ENCODE measurements at regions not wholly inside any gene's neighbourhood (a gene's known extent, or its start where the extent isn't known, plus 50 kb on each side); places are given as distances from the start of the nearest gene placed in this dataset.

- ATAC-seq (ENCODE audit: low read depth) (no peak), DNase-seq (ENCODE audit: low spot score) (no peak)
- H3K36me3 ChIP-seq (ENCODE audit: low read depth): no peaks in the 10 kb centered on the region
- H3K27me3 ChIP-seq (ENCODE audit: insufficient read depth, poor library complexity, severe bottlenecking): no peaks in the 10 kb centered on the region
- H3K9me3 ChIP-seq (ENCODE audit: severe bottlenecking): no peaks in the 10 kb centered on the region
- H3K27ac ChIP-seq (ENCODE audit: poor library complexity, severe bottlenecking): no peak overlapping the region
- H3K4me3 ChIP-seq (ENCODE audit: severe bottlenecking): no peak overlapping the region
- H3K4me1 ChIP-seq (ENCODE audit: insufficient read depth, poor library complexity, severe bottlenecking): no peaks in the 10 kb centered on the region
- TF ChIP-seq, protein P1, sequence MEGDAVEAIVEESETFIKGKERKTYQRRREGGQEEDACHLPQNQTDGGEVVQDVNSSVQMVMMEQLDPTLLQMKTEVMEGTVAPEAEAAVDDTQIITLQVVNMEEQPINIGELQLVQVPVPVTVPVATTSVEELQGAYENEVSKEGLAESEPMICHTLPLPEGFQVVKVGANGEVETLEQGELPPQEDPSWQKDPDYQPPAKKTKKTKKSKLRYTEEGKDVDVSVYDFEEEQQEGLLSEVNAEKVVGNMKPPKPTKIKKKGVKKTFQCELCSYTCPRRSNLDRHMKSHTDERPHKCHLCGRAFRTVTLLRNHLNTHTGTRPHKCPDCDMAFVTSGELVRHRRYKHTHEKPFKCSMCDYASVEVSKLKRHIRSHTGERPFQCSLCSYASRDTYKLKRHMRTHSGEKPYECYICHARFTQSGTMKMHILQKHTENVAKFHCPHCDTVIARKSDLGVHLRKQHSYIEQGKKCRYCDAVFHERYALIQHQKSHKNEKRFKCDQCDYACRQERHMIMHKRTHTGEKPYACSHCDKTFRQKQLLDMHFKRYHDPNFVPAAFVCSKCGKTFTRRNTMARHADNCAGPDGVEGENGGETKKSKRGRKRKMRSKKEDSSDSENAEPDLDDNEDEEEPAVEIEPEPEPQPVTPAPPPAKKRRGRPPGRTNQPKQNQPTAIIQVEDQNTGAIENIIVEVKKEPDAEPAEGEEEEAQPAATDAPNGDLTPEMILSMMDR (IDR thresholded peaks at IDR 0.05; ENCODE audit: poor library complexity, severe bottlenecking): no peak
Measured at GRCh38 chr3:111323019-111323418, 219.0 kb upstream of the CD96 start.

DNA sequence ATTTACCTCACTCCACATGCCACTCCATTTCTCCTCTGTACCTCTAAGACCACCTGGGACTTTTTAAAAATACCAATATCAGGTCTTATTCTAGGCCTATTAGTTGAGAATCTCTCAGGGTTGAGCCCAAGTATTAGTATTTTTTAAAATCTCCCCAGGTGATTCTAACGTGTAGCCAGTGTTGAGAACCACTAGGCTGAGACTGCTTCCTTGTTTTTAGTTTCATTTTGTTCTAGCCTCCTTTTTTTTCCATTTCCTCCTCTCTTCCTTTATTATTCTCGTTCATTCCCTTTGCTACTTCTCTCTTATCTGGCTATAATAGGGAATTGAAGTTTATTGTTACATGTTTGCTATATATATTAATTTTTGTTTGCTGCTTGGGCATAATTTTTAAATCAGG, 217.8 kb upstream of the CD96 start:
- no peak for DNase-seq (ENCODE audit: low spot score)
- Histone ChIP-seq H3K4me1 (ENCODE audit: insufficient read depth, poor library complexity, severe bottlenecking) (no peaks in the 10 kb centered on the region), H3K4me3 (ENCODE audit: severe bottlenecking) (no peak overlapping the region)

DNA sequence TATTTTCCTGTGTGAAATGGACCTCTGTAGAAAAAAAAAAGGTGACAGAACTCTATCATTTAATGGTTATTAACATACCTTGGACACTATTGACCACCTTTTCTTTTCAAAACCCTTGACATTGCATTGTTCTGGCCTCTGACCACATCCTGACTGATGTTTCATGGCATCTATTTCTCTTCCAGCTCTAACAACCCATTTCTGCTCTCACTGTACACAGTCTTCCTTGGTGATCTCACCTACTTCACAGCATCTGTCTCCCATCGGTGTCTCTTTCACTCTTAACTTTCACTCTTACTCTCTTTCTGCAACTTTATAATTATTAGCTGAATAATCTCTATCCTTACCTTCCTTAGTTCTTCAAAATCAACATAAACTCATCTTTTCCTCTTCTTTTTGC, 217.4 kb upstream of the CD96 start:
- TF ChIP-seq, protein P1 (IDR thresholded peaks at IDR 0.05; ENCODE audit: poor library complexity, severe bottlenecking): no peak
- Histone ChIP-seq H3K4me1 (ENCODE audit: insufficient read depth, poor library complexity, severe bottlenecking) (no peaks in the 10 kb centered on the region), H3K4me3 (ENCODE audit: severe bottlenecking) (no peak overlapping the region), H3K27ac (ENCODE audit: poor library complexity, severe bottlenecking) (no peak overlapping the region), H3K9me3 (ENCODE audit: severe bottlenecking) (no peaks in the 10 kb centered on the region), H3K36me3 (ENCODE audit: low read depth) (no peaks in the 10 kb centered on the region), H3K27me3 (ENCODE audit: insufficient read depth, poor library complexity, severe bottlenecking) (no peaks in the 10 kb centered on the region)
- no peak for DNase-seq (ENCODE audit: low spot score)
- no peak for ATAC-seq (ENCODE audit: low read depth)

More for the DNA sequence above, 217.8 kb upstream of the CD96 start:
- H3K36me3 ChIP-seq (ENCODE audit: low read depth): no peaks in the 10 kb centered on the region
- TF ChIP-seq, protein P1 (IDR thresholded peaks at IDR 0.05; ENCODE audit: poor library complexity, severe bottlenecking): no peak
- ATAC-seq (ENCODE audit: low read depth): no peak
- H3K27ac ChIP-seq (ENCODE audit: poor library complexity, severe bottlenecking): no peak overlapping the region
- no peaks in the 10 kb centered on the region for H3K9me3 ChIP-seq (ENCODE audit: severe bottlenecking)
- H3K27me3 ChIP-seq (ENCODE audit: insufficient read depth, poor library complexity, severe bottlenecking): no peaks in the 10 kb centered on the region

- ATAC-seq (ENCODE audit: low read depth) (no peak), DNase-seq (ENCODE audit: low spot score) (no peak)
- TF ChIP-seq, protein P1 (IDR thresholded peaks at IDR 0.05; ENCODE audit: poor library complexity, severe bottlenecking): no peak
Measured at GRCh38 chr3:111325160-111325718, 216.8 kb upstream of the CD96 start.

GRCh38 chr3:111326144-111326995, 215.6 kb upstream of the CD96 start:
- DNase-seq (ENCODE audit: low spot score): no peak
- no peak for ATAC-seq (ENCODE audit: low read depth)
- Histone ChIP-seq H3K4me1 (ENCODE audit: insufficient read depth, poor library complexity, severe bottlenecking) (no peaks in the 10 kb centered on the region), H3K9me3 (ENCODE audit: severe bottlenecking) (no peaks in the 10 kb centered on the region), H3K36me3 (ENCODE audit: low read depth) (no peaks in the 10 kb centered on the region), H3K27me3 (ENCODE audit: insufficient read depth, poor library complexity, severe bottlenecking) (no peaks in the 10 kb centered on the region), H3K27ac (ENCODE audit: poor library complexity, severe bottlenecking) (no peak overlapping the region), H3K4me3 (ENCODE audit: severe bottlenecking) (no peak overlapping the region)
- TF ChIP-seq, protein P1 (IDR thresholded peaks at IDR 0.05; ENCODE audit: poor library complexity, severe bottlenecking): no peak

More at GRCh38 chr3:111325160-111325718, 216.8 kb upstream of the CD96 start:
- H3K27ac ChIP-seq (ENCODE audit: poor library complexity, severe bottlenecking): no peak overlapping the region
- no peak overlapping the region for H3K4me3 ChIP-seq (ENCODE audit: severe bottlenecking)
- H3K9me3 ChIP-seq (ENCODE audit: severe bottlenecking): no peaks in the 10 kb centered on the region
- no peaks in the 10 kb centered on the region for H3K4me1 ChIP-seq (ENCODE audit: insufficient read depth, poor library complexity, severe bottlenecking)
- no peaks in the 10 kb centered on the region for H3K27me3 ChIP-seq (ENCODE audit: insufficient read depth, poor library complexity, severe bottlenecking)
- H3K36me3 ChIP-seq (ENCODE audit: low read depth): no peaks in the 10 kb centered on the region
